Liver (tissue), 8 donors: ENCODE measurements at regions not wholly inside any gene's neighbourhood (a gene's known extent, or its start where the extent isn't known, plus 50 kb on each side); places are given as distances from the start of the nearest gene placed in this dataset.

Experiments used
- DNase-seq: peaks from one replicate; pipeline ENCODE4 v3.0.0-alpha.2; 2017; ENCODE audit warnings: low spot score
- H3K27ac ChIP-seq, 2 donors: one replicate each; pipeline ENCODE4 v1.7.0; 2013; ENCODE audit warnings: inconsistent platforms in 2 of 2, low read length in 2 of 2, control low read depth in 1 of 2, low read depth in 1 of 2, mild to moderate bottlenecking in 1 of 2
- H3K27me3 ChIP-seq, 4 donors: one replicate each; pipeline versions ENCODE4 v1.6.1 to v1.7.0; 2013; ENCODE audit warnings: low read length in 3 of 4, inconsistent platforms in 1 of 4, mild to moderate bottlenecking in 1 of 4, moderate library complexity in 1 of 4; ENCODE audit not compliant: control insufficient read depth in 4 of 4, insufficient read depth in 4 of 4
- H3K36me3 ChIP-seq, 4 donors: one replicate each; pipeline versions ENCODE4 v1.6.1 to v1.7.0; 2013; ENCODE audit warnings: low read length in 3 of 4, mild to moderate bottlenecking in 3 of 4, low read depth in 1 of 4, moderate library complexity in 1 of 4; ENCODE audit not compliant: control insufficient read depth in 4 of 4, insufficient read depth in 3 of 4
- H3K4me1 ChIP-seq, 4 donors: one replicate each; pipeline versions ENCODE4 v1.6.1 to v1.7.0; 2013; ENCODE audit warnings: low read length in 3 of 4, mild to moderate bottlenecking in 3 of 4, moderate library complexity in 1 of 4; ENCODE audit not compliant: control insufficient read depth in 4 of 4, insufficient read depth in 4 of 4
- H3K4me3 ChIP-seq, 3 donors: one replicate each; pipeline versions ENCODE4 v1.6.1 to v1.7.0; 2013; ENCODE audit warnings: low read length in 3 of 3, control low read depth in 1 of 3, low read depth in 1 of 3, mild to moderate bottlenecking in 1 of 3
- H3K9ac ChIP-seq, 2 donors: one replicate each; pipeline ENCODE4 v1.7.0; 2013; ENCODE audit warnings: low read length in 2 of 2, mild to moderate bottlenecking in 2 of 2, moderate library complexity in 2 of 2, control low read depth in 1 of 2, low read depth in 1 of 2
- H3K9me3 ChIP-seq, 4 donors: one replicate each; pipeline versions ENCODE4 v1.6.1 to v1.7.0; 2013; ENCODE audit warnings: low read length in 3 of 4; ENCODE audit not compliant: control insufficient read depth in 4 of 4
- EGR1 ChIP-seq, 2 donors: IDR thresholded peaks; 2 replicates each; pipeline ENCODE4 v1.6.1; 2016 to 2018; ENCODE audit warnings: antibody characterized with exemption in 2 of 2, low read depth in 2 of 2
- FOXA1 ChIP-seq: IDR thresholded peaks from 2 replicates; pipeline ENCODE4 v1.6.1; 2016; ENCODE audit warnings: antibody characterized with exemption
- FOXA2 ChIP-seq: IDR thresholded peaks from 2 replicates; pipeline ENCODE4 v1.6.1; 2016; ENCODE audit warnings: antibody characterized with exemption
- GABPA ChIP-seq, 2 donors: IDR thresholded peaks in 1 of 2; conservative IDR thresholded peaks in 1 of 2; 2 replicates each; pipeline ENCODE4 v1.6.1; 2016; ENCODE audit warnings: antibody characterized with exemption in 2 of 2, mild to moderate bottlenecking in 1 of 2, moderate library complexity in 1 of 2
- HNF4A ChIP-seq, 2 donors: conservative IDR thresholded peaks; 2 replicates each; pipeline ENCODE4 v1.6.1; 2016; ENCODE audit warnings: antibody characterized with exemption in 2 of 2, mild to moderate bottlenecking in 2 of 2
- HNF4G ChIP-seq: IDR thresholded peaks from 2 replicates; pipeline ENCODE4 v1.6.1; 2016; ENCODE audit warnings: antibody characterized with exemption
- JUND ChIP-seq, 2 donors: IDR thresholded peaks; 2 replicates each; pipeline ENCODE4 v1.6.1; 2016; ENCODE audit warnings: antibody characterized with exemption in 2 of 2
- NR2F2 ChIP-seq: IDR thresholded peaks from 2 replicates; pipeline ENCODE4 v1.6.1; 2016; ENCODE audit warnings: antibody characterized with exemption
- RAD21 ChIP-seq, 2 donors: IDR thresholded peaks; 2 replicates each; pipeline ENCODE4 v1.6.1; 2016; ENCODE audit warnings: antibody characterized with exemption in 2 of 2, mild to moderate bottlenecking in 2 of 2
- RXRA ChIP-seq, 2 donors: IDR thresholded peaks; 2 replicates each; pipeline ENCODE4 v1.6.1; 2017 to 2018; ENCODE audit warnings: antibody characterized with exemption in 2 of 2, mild to moderate bottlenecking in 1 of 2
- SP1 ChIP-seq: IDR thresholded peaks from 2 replicates; pipeline ENCODE4 v1.6.1; 2018; ENCODE audit warnings: antibody characterized with exemption, mild to moderate bottlenecking
- TAF1 ChIP-seq: conservative IDR thresholded peaks from 2 replicates; pipeline ENCODE4 v1.6.1; 2016; ENCODE audit warnings: antibody characterized with exemption, mild to moderate bottlenecking
- YY1 ChIP-seq: IDR thresholded peaks from 2 replicates; pipeline ENCODE4 v1.6.1; 2016; ENCODE audit warnings: antibody characterized with exemption, mild to moderate bottlenecking
- WGBS: extraction: QIAGEN DNeasy Blood & Tissue Kit; methylation state at CpG from one replicate; pipeline ENCODE4 v1.1.7; 2013; 5-methylcytosine and 5-hydroxymethylcytosine counted together
- TF ChIP-seq, protein P1 (sequence below): IDR thresholded peaks from 2 replicates; pipeline ENCODE4 v1.6.1; 2016; ENCODE audit warnings: antibody characterized with exemption
- TF ChIP-seq, protein P2 (sequence below): IDR thresholded peaks from 2 replicates; pipeline ENCODE4 v1.6.1; 2016; ENCODE audit warnings: antibody characterized with exemption
- TF ChIP-seq, protein P3 (sequence below): IDR thresholded peaks from 2 replicates; pipeline ENCODE4 v1.6.1; 2016; ENCODE audit warnings: antibody characterized with exemption
- TF ChIP-seq, protein P4 (sequence below): fragments of 150-350 bp; IDR thresholded peaks from 2 replicates; pipeline ENCODE4 v1.5.1; 2017; ENCODE audit warnings: improper control_type of control experiment, low read depth, low read length; ENCODE audit not compliant: missing input control
- TF ChIP-seq, protein P5 (sequence below): IDR thresholded peaks from 2 replicates; pipeline ENCODE4 v1.6.1; 2016; ENCODE audit warnings: antibody characterized with exemption, mild to moderate bottlenecking
- donor health status: healthy.
- donor health status: healthy.
- donor health status: healthy.
- donor health status: healthy.
- donor health status: healthy.

DNA sequence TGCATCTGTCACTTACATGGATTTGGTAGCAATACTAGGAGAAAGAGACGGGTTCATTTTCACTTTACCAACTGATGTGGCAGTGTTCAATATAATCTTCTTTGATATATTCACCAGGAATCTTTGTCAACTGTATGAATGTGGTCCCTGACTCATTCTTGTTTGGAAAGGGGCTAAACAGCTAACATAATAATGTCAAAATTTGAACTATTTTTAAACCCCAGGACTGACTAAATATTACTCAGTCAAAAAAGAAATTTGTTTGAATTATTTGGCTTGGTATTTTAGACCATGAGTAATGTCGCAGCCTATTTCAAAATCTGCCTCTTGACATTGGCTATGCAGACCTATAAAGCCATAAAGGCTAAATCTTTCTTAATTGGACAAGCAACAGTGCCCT lies 413.7 kb upstream of the RGPD4 start:
- no peak for TF ChIP-seq HNF4G
- no peak for TF ChIP-seq SP1
- no peak for TF ChIP-seq FOXA2
- TF ChIP-seq HNF4A (conservative IDR thresholded peaks at IDR 0.05), result no peak
- TF ChIP-seq, protein P1, sequence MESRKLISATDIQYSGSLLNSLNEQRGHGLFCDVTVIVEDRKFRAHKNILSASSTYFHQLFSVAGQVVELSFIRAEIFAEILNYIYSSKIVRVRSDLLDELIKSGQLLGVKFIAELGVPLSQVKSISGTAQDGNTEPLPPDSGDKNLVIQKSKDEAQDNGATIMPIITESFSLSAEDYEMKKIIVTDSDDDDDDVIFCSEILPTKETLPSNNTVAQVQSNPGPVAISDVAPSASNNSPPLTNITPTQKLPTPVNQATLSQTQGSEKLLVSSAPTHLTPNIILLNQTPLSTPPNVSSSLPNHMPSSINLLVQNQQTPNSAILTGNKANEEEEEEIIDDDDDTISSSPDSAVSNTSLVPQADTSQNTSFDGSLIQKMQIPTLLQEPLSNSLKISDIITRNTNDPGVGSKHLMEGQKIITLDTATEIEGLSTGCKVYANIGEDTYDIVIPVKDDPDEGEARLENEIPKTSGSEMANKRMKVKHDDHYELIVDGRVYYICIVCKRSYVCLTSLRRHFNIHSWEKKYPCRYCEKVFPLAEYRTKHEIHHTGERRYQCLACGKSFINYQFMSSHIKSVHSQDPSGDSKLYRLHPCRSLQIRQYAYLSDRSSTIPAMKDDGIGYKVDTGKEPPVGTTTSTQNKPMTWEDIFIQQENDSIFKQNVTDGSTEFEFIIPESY, result no peak
- TF ChIP-seq GABPA (IDR thresholded peaks at IDR 0.05 in 1 of 2, conservative IDR thresholded peaks at IDR 0.05 in 1 of 2), result no peak
- no peak for TF ChIP-seq YY1
- no peak for TF ChIP-seq TAF1
- TF ChIP-seq JUND (IDR thresholded peaks at IDR 0.05), result no peak
- TF ChIP-seq NR2F2, result no peak
- TF ChIP-seq, protein P2, sequence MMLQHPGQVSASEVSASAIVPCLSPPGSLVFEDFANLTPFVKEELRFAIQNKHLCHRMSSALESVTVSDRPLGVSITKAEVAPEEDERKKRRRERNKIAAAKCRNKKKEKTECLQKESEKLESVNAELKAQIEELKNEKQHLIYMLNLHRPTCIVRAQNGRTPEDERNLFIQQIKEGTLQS, result no peak
- no peak for TF ChIP-seq RXRA (IDR thresholded peaks at IDR 0.05)
- TF ChIP-seq, protein P3, sequence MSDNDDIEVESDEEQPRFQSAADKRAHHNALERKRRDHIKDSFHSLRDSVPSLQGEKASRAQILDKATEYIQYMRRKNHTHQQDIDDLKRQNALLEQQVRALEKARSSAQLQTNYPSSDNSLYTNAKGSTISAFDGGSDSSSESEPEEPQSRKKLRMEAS, result no peak
- TF ChIP-seq RAD21 (IDR thresholded peaks at IDR 0.05), result no peak
- Histone ChIP-seq H3K27me3 (peaks cover 0 to 4% (median 0%) of the 10 kb centered on the region in 4 donors), H3K9ac (no peak overlapping the region), H3K4me3 (no peak overlapping the region), H3K4me1 (no peaks in the 10 kb centered on the region), H3K27ac (no peak overlapping the region), H3K9me3 (no peaks in the 10 kb centered on the region), H3K36me3 (no peaks in the 10 kb centered on the region)
- WGBS, result 74% methylated on average over 2 of the region's 2 CpGs
- no peak for DNase-seq

DNA sequence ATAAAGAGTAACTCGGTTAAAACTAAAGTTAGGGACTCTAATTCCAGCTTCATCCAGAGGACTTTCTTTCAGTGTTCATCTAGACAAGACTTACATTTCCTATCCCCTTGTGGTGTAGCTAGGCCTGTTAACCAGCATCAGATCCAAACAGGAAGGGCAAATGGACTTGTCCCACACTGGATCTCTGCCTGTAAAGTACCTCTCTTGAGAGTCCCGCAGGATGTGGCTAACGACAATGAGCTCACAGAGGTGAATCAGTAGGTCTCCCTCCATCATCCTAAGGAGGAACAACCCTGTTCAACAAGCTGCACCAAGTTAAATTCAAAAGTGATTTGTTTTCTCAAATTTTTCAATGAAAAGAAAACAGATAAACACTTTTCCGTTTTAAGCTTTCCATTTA lies 412.3 kb upstream of the RGPD4 start:
- H3K4me3 ChIP-seq, result no peak overlapping the region
- no peaks in the 10 kb centered on the region for H3K36me3 ChIP-seq
- 70% methylated on average over 4 of the region's 4 CpGs for WGBS
- TF ChIP-seq, protein P1, result no peak
- TF ChIP-seq FOXA2, result no peak
- no peak for TF ChIP-seq HNF4A (conservative IDR thresholded peaks at IDR 0.05)
- TF ChIP-seq, protein P2, result no peak
- no peak for TF ChIP-seq EGR1 (IDR thresholded peaks at IDR 0.05; ENCODE audit: low read depth in 2 of 2)
- TF ChIP-seq JUND (IDR thresholded peaks at IDR 0.05), result no peak
- no peak for TF ChIP-seq YY1
- no peak for TF ChIP-seq HNF4G
- no peak for TF ChIP-seq GABPA (IDR thresholded peaks at IDR 0.05 in 1 of 2, conservative IDR thresholded peaks at IDR 0.05 in 1 of 2)
- no peak for TF ChIP-seq FOXA1
- TF ChIP-seq, protein P4, sequence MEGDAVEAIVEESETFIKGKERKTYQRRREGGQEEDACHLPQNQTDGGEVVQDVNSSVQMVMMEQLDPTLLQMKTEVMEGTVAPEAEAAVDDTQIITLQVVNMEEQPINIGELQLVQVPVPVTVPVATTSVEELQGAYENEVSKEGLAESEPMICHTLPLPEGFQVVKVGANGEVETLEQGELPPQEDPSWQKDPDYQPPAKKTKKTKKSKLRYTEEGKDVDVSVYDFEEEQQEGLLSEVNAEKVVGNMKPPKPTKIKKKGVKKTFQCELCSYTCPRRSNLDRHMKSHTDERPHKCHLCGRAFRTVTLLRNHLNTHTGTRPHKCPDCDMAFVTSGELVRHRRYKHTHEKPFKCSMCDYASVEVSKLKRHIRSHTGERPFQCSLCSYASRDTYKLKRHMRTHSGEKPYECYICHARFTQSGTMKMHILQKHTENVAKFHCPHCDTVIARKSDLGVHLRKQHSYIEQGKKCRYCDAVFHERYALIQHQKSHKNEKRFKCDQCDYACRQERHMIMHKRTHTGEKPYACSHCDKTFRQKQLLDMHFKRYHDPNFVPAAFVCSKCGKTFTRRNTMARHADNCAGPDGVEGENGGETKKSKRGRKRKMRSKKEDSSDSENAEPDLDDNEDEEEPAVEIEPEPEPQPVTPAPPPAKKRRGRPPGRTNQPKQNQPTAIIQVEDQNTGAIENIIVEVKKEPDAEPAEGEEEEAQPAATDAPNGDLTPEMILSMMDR, result no peak
- TF ChIP-seq NR2F2, result no peak
- TF ChIP-seq, protein P5, sequence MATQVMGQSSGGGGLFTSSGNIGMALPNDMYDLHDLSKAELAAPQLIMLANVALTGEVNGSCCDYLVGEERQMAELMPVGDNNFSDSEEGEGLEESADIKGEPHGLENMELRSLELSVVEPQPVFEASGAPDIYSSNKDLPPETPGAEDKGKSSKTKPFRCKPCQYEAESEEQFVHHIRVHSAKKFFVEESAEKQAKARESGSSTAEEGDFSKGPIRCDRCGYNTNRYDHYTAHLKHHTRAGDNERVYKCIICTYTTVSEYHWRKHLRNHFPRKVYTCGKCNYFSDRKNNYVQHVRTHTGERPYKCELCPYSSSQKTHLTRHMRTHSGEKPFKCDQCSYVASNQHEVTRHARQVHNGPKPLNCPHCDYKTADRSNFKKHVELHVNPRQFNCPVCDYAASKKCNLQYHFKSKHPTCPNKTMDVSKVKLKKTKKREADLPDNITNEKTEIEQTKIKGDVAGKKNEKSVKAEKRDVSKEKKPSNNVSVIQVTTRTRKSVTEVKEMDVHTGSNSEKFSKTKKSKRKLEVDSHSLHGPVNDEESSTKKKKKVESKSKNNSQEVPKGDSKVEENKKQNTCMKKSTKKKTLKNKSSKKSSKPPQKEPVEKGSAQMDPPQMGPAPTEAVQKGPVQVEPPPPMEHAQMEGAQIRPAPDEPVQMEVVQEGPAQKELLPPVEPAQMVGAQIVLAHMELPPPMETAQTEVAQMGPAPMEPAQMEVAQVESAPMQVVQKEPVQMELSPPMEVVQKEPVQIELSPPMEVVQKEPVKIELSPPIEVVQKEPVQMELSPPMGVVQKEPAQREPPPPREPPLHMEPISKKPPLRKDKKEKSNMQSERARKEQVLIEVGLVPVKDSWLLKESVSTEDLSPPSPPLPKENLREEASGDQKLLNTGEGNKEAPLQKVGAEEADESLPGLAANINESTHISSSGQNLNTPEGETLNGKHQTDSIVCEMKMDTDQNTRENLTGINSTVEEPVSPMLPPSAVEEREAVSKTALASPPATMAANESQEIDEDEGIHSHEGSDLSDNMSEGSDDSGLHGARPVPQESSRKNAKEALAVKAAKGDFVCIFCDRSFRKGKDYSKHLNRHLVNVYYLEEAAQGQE, result no peak
- TF ChIP-seq, protein P3, result no peak
- no peak for TF ChIP-seq RXRA (IDR thresholded peaks at IDR 0.05)
- TF ChIP-seq TAF1, result no peak
- TF ChIP-seq SP1, result no peak
- H3K9ac ChIP-seq, result no peak overlapping the region
- no peaks in the 10 kb centered on the region for H3K9me3 ChIP-seq
- DNase-seq, result no peak
- no peaks in the 10 kb centered on the region for H3K4me1 ChIP-seq
- H3K27ac ChIP-seq, result no peak overlapping the region
- peaks cover 0 to 4% (median 0%) of the 10 kb centered on the region in 4 donors for H3K27me3 ChIP-seq
